NCI-H2081 (cell line): ENCODE measurements at regions not wholly inside any gene's neighbourhood (a gene's known extent, or its start where the extent isn't known, plus 50 kb on each side); places are given as distances from the start of the nearest gene placed in this dataset.
"Not testable (repeated sequence)": the region's sequence is repeated elsewhere in the genome, so short reads cannot be mapped to it uniquely, and the experiment has no call there.

Source experiments
- DNase-seq, 2 experiments: peaks; one replicate each; lab custom pipeline; 2025; lab: John Stamatoyannopoulos, UW

DNA sequence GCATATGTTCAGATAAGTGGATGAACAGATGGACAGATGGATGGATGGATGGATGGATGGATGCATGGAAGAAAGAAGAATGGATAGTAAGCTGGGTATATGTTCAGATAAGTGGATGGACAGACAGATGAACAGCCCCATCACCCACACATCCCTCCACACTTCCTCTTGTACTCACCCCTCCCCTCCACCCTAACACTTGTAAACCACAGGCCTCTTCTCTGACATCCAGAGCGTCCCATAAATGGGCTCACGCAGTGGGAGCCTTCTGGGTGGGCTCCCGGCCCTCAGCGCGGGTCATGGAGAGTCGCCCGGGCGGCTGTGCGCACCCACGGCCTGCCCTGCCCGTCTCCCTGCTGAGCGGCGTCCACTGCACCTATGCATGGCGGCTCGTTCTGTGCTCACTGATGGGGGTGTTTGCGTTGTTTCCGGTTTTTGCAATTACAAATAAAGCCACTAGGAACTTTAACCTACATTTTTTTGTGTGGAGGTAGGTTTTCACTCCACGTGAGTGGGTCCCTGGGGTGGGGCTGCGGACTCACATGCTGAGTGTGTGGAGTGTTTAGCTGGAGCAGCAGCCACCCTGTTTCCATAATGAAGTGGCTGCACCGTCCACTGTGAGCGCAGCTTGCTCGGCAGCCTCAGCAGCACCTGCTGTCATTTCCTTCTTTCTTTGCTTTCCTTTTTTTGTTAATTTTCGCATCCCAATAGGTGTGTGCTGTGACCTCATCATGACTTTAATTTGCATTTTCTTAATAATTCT is 78.8 kb upstream of the SFSWAP start:
- not testable (repeated sequence) for DNase-seq

DNA sequence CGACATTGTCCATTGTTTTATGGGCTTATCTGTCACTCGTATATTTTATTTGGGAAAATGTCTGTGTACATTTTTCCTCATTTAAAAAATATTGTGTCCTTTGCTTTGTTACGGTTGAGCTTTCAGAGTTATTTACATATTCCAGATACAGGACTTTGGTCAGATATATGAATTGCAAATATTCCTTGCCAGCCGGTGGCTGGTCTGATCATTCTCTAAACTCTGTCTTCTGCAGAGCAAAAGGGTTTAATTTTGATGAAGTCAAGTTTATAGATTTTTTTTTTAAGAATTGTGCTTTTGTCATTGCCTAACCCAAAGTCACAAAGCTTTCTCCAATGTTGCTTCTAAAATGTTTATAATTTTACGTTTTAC is 78.3 kb upstream of the SFSWAP start:
- not testable (repeated sequence) for DNase-seq

DNA sequence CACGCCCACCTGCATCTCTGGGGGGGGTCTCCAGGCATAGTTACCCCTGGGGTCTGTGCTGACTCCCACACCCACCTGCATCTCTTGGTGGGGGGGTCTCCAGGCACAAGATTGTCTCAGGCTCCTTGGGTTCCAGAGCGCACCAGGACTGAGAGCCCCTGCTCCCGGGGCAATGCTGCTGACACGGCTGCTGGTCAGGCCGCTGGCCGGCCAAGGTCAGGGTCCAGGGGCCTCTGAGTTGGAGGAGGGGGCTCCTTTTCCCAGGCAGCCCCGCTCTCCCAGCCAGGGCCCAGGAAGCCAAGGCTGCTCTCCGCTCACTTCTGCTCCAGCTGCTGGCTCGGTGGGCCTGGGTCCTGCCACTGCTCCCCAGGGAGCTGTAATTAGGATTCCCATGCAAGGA is 77.3 kb upstream of the SFSWAP start:
- not testable (repeated sequence) for DNase-seq

DNA sequence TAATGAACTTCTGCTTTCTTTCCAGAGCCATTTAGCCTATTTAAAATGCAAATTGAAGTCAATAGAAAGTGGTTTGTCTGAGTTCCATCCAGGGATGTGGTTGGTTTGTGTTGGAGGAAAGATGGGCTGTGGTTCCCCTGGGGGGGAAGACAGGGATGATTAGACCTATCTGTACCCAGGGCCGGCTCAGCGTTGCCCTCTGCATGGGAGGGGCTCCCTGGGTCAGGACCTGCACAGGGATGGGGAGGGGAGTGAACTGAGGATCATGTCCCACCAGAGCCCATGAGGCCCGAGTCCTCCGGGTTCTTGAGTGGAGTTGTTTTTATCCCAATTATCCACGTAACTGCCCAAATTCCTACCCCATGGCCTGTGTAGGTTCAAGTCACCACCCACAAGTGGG is 76.9 kb upstream of the SFSWAP start:
- no peak for DNase-seq

DNA sequence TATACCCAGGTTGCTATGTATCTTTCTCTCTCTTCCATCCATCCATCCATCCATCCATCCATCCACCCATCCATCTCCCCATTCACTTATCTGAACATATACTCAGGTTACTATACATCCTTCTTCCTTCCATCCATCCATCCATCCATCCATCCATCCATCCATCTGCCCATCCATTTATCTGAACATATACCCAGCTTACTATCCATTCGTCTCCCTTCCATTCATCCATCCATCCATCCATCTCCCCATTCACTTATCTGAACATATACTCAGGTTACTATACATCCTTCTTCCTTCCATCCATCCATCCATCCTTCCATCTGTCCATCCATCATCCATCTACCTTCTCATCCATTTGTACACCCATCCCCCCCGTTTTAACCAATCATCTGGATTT is 75.9 kb upstream of the SFSWAP start:
- not testable (repeated sequence) for DNase-seq

DNA sequence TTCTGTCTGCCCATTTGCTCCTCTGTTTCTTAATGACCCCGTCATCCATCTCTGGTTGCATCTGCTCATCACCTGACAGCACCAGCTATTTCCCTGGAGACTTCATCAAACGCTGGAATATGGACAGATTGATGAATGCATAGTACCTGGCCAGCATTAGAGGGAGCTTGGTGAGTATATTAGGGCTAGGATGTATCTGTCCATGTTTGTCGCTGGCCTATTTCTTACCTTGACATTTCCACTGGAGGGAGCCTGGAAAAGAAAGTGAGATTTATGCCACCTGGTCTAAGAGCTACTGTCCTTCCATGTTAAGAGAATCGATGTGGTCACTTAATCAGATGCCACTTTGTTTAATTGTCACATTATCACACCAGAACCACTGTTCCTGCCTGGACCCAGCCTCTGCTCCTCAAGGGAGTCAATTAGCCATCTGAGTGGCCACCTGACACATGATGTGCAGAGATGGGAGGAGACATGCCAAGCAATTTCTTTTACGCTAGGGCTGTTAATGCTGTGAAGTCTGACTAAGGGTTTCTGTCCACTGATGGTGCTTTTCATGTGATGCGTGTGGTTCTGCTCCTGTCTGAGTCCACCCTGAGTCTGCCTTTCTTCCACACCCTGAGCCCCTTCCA is 75.3 kb upstream of the SFSWAP start:
- DNase-seq = no peak

DNA sequence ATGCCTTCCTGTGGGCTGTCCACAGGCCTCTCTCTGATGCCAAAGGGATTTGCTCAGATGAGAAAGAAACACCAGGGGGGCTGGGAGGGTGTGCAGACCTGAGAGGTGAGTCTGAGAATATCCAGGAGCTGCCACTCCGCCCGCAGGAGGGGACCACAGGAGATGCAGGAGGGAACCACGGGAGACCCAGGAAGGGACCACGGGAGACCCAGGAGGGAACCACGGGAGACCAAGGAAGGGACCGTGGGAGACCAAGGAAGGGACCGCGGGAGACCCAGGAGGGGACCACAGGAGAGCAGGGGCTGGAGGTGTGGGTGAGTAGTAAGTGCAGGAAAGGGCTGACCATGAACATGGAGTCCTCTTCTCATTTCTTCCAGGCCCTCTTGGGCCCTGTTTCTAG is 74.6 kb upstream of the SFSWAP start:
- DNase-seq = no peak

DNA sequence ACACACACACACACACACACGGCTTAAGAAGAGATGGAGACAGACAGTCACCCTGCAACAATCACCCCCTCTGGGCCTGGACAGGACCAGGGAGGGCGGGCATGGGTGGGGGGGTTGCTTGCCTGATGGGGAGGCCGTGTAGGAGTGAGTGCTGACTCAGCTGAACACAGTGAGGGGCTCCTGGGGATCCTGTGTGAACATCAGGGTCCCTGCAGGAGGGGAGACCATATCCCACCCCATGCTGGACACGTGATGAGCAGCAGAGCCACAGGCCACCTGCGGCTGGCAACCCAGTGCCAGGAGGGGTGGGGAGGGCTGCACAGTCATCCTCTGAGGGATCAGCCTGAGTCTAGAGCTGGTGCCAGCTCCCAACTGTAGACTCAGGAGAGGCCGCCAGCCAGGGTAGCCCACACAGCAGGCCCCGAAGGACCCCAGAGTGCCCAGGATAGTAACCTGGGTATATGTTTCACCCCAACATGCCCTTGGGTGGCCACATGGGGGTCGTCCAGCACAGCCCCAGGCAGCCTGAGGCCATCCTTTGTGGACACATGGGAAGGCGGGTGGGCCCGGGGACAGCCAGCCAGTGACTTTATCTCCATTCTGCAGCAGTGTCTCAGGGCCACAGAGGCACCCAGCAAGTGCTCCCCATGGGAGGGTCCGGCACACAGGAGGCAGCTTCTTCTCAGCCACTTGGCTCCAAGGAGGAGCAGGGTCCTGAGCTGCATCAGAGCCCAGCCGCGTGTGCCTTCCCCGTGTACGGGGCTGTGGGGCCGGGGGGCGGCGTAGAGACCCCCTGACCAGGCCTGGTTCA is 73.7 kb upstream of the SFSWAP start:
- no peak for DNase-seq

DNA sequence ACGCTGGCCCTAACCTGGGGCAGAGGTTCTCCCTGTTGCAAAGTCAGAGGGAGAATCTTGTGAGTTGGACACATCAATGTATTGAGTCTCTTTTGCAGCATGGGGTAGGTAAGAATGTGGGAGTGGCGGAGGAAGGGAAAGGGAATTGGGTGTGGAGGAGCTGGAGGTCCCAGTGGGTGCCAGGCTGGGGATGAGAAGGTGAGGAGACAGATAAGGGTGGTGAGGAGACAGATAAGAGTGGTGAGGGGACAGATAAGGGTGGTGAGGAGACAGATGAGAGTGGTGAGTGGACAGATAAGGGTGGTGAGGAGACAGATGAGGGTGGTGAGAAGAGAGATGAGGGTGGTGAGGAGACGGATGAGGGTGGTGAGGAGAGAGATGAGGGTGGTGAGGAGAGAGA is 72.9 kb upstream of the SFSWAP start:
- DNase-seq = no peak

DNA sequence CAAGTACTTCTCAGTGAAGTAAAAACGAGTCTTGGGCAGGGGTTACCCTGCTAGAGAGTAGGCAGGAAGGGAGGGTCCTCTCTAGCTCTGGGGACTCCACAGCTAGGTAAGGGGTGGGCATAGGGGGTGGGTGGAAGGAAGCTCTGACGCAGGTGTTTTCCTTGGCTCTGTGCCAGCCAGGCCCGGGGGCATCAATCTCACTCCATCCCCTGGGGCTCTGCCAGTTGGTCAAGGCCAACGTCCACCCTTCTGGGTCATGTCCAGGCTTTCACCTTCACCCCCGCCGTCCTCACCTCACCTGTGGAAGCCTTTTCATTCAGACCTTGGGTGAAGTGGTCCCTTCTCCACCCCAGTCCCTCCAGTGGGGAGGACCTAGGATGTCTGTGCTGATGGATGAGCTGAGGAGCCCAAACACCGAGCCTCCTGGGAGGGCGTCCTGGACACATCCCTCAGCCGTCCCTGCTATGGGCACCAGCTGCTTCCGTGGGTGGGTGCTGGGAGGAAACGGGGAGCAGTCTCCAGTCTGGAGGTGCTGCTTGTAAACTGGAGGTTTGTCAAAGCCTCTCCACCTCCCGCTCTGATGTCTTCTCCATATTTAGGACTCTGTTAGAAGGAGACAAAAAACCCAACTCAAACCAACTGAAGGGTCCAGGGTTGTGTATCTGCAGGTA is 71.5 kb upstream of the SFSWAP start:
- DNase-seq = no peak

DNA sequence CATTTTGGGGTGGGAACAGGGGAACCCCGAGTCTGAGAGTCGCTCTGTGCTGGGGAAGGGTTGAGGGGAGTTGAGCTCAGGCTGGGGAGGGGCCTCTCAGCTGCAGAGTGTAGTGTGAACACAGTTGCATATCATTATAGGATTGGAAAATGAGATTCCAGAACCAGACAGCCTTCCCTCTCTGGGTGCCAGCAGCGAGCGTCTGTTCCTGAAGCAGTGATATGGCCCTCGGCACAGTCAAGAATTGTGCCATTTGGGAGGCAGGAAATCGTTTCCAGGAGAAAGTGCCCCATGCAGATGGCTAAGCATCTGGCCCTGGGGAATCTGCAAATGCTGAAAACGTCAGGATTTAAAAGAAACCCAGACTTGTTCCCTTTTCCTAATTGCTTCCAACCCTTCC is 70.4 kb upstream of the SFSWAP start:
- DNase-seq = no peak

DNA sequence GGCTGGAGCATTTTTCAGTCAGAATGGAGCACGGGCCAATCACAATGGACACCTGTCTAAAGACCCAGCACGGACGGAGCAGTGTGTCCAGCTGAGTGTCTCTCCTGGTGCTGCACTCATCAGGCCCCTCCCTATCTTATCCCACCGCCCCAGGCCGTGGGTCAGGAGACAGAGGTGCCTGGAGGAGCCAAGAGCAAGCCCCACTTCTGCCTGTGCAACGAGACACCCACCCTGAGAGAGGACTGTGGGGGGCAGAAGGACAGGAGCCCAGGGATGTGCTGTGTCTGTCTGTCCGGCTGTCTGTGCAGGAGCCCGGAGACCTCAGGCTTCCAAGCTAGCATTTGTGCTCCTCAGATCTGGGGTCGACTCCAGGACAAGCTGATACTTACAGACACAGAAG is 69.6 kb upstream of the SFSWAP start:
- DNase-seq = no peak

DNA sequence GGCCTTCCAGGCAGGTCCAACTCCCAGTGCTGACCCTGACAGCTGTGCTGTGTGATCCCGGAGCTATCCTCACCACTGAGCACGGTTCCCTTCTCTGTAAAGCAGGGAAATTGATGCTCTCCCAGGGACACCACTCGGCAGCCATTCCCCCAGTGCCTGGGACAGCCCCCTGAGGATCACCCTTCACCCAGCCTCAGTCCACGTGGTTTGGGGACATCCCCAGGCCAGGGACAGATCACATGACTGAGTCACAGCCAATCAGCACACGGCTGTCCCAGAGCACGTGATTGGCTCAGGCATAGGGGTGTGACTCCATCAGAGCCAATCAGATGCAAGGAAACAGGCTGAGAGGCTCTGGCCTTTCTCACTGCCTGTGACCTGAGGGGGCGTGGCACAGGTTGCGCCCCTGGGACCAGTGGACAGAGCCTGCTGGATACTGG is 68.8 kb upstream of the SFSWAP start:
- DNase-seq = no peak

DNA sequence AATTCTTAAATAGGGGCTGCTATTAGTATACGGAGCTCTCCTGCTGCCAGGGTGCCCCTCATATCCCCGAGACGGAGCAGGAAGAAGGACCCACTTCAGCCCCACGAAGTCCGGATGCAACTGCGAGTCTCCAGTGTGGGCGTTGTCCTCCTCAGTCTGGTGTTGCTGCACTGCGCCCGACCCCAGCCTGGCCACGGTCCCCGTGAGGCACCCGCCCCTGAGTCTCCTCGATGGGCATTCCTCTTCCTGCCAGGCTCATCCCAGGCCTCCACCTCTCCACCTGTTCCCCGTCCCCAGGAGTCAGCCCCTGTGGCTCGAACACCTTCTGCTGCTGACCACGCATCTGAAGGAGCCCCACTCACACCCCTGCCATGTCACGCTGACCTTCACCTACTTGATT is 68.1 kb upstream of the SFSWAP start:
- no peak for DNase-seq

DNA sequence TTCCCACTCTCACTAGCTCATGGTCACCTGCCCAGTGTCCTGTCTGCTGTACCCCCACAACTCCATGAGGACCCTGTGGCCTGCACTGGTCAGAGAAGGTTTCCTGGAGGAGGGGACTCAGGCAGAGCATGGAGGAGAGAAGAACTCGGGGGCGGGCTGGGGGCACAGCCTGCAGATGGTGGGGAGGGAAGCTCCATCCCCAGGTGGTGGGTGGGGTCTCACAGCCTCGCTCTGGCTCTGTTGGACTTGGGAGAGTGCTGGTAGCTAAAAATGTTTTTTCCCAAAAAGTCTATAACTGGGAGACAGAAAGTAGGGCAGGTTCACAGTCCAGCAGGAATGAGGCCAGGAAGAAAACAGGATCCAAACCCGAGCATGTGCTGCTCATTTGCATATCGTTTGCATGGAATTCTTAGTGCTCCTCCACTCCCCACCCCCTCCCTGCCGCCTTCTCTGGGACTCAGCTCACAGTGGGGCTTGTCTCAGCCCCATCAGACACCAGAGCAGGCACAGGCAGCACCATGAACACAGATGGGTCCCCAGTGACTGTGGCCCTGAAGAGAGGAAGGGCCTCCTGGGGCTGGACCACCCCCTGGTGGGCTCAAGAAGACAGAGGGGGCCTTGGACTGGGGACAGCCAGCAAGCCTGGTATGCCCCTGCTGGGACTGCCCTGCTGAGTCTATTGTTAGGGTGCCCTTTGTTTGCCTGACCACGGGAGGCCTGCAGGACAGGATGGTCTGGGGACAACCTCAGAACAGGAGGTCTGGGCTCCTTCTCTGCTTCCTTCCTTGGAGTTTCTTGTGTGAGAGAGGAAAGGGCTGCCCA is 67.0 kb upstream of the SFSWAP start:
- no peak for DNase-seq

DNA sequence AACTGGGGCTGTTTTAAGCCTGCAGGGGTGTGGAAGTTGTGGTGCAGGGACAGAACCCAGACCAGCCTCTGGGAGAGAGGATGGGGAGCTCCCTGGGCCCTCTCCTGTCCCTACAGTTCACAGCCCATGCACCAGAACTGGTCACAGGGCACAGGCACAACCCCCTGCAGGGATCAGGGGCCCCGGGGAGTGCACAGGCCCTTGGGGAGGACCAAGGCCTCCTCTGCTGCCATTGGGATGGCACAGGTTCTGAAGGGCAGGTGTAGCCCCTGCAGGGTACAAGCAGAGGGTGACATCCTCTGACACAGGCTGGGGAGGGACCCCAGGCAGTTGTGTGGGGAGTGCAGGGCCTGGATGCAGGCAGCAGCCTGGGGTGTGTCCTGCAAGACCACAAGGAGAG is 66.4 kb upstream of the SFSWAP start:
- no peak for DNase-seq

DNA sequence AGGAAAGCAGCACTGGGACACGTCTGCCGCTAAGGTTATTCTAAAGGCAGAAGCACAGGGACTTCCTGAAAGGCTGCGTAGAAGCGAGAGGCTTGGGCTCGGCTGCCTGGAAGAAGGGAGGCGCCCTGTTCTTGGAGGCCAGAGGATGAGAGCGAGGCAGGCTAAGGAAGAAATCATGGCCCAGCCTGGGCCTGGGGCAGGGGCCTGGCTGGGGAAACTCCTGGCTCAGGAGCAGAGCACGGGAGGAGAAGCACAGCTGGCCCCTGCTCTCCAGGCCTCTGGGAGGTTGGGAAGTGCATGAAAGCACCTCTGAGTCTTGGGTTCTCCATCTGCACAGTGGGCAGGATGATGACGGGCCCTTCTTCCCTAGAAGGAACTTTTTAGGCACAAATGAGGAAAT is 66.0 kb upstream of the SFSWAP start:
- DNase-seq = not testable (repeated sequence)

DNA sequence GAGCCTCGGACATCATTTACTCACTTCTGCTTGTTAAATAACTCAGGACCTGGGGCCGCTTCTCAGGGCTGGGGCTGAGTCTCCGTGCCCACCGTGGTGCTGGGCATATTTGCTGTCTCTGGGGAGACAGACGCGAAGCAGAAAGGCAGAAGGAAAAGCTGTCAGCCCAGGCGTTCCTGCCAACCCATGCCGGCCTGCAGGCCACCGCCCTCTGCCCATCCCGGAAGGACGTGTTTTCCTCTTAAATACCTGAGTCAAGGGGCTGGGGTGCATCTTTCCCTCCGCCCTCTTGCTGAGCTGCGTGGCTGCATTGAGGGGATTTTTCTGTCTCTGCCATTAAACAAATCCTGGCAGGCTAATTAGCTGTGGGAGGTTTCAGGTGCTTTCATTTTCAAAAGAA is 65.3 kb upstream of the SFSWAP start:
- DNase-seq = not testable (repeated sequence)

DNA sequence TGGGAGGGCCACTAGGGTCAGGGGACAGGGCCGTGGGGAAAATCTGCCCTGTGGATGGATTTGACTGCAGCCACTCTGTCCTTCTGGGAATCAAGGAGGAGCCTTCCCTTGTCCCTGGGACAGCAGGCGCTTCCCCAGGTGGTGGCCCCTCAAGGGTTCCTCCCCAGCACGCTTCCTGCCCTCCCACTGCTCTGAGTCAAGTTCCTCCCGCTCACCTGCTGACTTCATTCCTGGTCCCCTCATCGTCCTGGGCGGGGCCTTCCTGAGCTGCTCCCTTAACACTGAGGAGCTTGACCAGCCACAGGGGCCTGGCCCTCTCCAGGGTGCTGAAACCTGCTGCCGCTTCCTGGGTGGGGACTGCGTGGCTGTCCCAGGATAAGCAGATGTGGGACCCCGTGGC is 64.4 kb upstream of the SFSWAP start:
- not testable (repeated sequence) for DNase-seq

DNA sequence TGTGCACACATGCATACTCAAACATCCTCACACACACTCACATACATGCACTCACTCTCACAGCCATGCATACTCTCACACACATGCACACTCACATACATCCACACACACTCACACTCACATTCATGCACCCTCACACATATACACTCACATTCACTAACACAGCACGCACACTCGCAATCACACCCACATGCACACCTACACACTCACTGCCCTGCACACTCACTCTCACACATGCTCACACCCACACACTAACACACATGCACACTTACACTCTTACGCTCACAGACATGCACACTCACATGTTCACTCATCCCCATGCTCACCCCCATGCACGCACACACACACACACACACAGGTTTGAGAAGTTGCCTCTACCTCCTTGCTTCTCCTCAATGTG is 63.2 kb upstream of the SFSWAP start:
- no peak for DNase-seq

DNA sequence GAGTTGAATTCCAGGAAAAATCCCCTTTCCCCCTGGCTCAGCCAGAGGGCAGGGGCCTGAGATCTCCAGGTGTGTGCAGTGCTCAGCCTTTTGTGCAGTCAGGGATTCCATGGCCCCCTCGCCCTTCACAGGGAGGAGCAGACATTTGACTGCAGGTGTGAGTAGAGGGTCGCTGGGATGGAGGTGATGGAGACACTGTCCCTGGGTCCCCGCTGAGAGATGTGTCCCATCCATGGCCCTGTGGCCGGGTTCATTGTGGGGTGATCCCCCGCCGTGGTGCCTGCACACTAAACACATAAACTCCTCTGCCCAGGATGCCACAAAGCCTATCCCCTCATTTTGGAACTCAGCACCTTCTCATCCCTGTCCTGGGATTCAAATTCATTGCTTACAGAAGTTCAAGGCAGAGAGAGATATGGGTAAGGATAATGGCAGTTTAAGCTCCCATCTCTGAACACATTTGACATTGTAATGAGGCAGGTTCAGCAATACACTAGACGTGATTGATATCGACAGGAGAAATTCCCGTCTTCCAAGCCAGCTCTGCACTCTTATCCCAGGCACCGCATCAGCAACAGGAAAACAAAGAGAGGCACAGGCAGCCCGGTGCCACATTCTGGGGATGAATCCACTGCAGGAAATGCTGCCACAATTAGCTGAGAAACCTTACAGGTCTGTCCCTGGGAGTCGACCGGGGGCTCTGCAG is 55.3 kb upstream of the SFSWAP start:
- not testable (repeated sequence) for DNase-seq
